WTC11 (cell line): ENCODE measurements at regions not wholly inside any gene's neighbourhood (a gene's known extent, or its start where the extent isn't known, plus 50 kb on each side); places are given as distances from the start of the nearest gene placed in this dataset.

Source experiments
- CREB1 ChIP-seq: sonication (generic); formaldehyde crosslinking; IDR thresholded peaks from 2 replicates; pipeline ENCODE4 v1.8.0; 2023; ENCODE audit warnings: mild to moderate bottlenecking, missing genetic modification reagents
- JAZF1 ChIP-seq: fragments of 250-450 bp; sonication (Bioruptor Pico); IDR thresholded peaks from 2 replicates; pipeline ENCODE4 v1.9.0; 2021; ENCODE audit warnings: moderate library complexity, mild to moderate bottlenecking, inconsistent platforms
- KAT7 ChIP-seq: sonication (generic); formaldehyde crosslinking; IDR thresholded peaks from 2 replicates; pipeline ENCODE4 v1.8.1; 2023; ENCODE audit warnings: missing genetic modification reagents, mild to moderate bottlenecking, borderline replicate concordance
- SOX15 ChIP-seq: fragments of 250-450 bp; sonication (Bioruptor Pico); IDR thresholded peaks from 2 replicates; pipeline ENCODE4 v1.9.0; 2021; ENCODE audit warnings: mild to moderate bottlenecking
- SP1 ChIP-seq: sonication (generic); formaldehyde crosslinking; conservative IDR thresholded peaks from 2 replicates; pipeline ENCODE4 v1.8.1; 2022; ENCODE audit warnings: missing genetic modification reagents
- ZBTB21 ChIP-seq: sonication (generic); formaldehyde crosslinking; IDR thresholded peaks from 2 replicates; pipeline ENCODE4 v1.8.1; 2023; ENCODE audit warnings: mild to moderate bottlenecking, missing genetic modification reagents, borderline replicate concordance
- TF ChIP-seq, protein P1 (sequence below): fragments of 200-600 bp; IDR thresholded peaks from 2 replicates; pipeline ENCODE4 v1.8.0; 2022; ENCODE audit warnings: antibody characterized with exemption
- TF ChIP-seq, protein P2 (sequence below): sonication (generic); formaldehyde crosslinking; IDR thresholded peaks from 2 replicates; pipeline ENCODE4 v1.8.1; 2023; ENCODE audit warnings: mild to moderate bottlenecking, missing genetic modification reagents, moderate library complexity
- TF ChIP-seq, protein P3 (sequence below): sonication (generic); formaldehyde crosslinking; IDR thresholded peaks from 2 replicates; pipeline ENCODE4 v1.8.0; 2022; ENCODE audit warnings: mild to moderate bottlenecking, missing genetic modification reagents
- TF ChIP-seq, protein P4 (sequence below): sonication (generic); formaldehyde crosslinking; IDR thresholded peaks from 2 replicates; pipeline ENCODE4 v1.8.0; 2022; ENCODE audit warnings: mild to moderate bottlenecking, missing genetic modification reagents
- TF ChIP-seq, protein P5 (sequence below): sonication (generic); formaldehyde crosslinking; IDR thresholded peaks from 2 replicates; pipeline ENCODE4 v1.8.0; 2022; ENCODE audit warnings: mild to moderate bottlenecking, missing genetic modification reagents
- TF ChIP-seq, protein P6 (sequence below): sonication (generic); formaldehyde crosslinking; IDR thresholded peaks from 2 replicates; pipeline ENCODE4 v1.8.0; 2022; ENCODE audit warnings: mild to moderate bottlenecking, missing genetic modification reagents

DNA sequence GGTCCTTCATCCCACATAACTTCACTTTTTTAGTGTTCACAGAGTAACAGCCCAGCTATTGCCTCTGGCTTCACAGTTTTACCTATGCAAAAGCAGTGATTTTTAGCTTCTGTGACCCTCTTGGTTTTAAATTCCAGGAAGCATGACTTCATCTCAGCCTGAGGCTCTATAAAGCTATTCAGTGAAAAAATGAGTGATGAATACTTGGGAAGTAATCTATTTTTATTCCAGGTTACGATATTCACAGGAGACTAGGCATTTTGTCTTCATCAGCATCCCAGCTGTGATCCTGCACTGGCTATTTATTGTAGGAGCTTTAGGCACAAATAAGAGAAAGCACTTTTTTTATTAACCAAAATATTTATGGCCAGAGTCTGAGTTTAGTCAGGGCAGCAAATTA is 164.8 kb downstream of the SNAPC1 start:
- TF ChIP-seq KAT7 (CRISPR knock-in tag) (no peak), SP1 (no peak), ZBTB21 (CRISPR knock-in tag) (no peak), JAZF1 (CRISPR knock-in tag) (no peak), SOX15 (CRISPR knock-in tag) (no peak), CREB1 (CRISPR knock-in tag) (no peak)
- TF ChIP-seq, protein P1, sequence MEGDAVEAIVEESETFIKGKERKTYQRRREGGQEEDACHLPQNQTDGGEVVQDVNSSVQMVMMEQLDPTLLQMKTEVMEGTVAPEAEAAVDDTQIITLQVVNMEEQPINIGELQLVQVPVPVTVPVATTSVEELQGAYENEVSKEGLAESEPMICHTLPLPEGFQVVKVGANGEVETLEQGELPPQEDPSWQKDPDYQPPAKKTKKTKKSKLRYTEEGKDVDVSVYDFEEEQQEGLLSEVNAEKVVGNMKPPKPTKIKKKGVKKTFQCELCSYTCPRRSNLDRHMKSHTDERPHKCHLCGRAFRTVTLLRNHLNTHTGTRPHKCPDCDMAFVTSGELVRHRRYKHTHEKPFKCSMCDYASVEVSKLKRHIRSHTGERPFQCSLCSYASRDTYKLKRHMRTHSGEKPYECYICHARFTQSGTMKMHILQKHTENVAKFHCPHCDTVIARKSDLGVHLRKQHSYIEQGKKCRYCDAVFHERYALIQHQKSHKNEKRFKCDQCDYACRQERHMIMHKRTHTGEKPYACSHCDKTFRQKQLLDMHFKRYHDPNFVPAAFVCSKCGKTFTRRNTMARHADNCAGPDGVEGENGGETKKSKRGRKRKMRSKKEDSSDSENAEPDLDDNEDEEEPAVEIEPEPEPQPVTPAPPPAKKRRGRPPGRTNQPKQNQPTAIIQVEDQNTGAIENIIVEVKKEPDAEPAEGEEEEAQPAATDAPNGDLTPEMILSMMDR = no peak
- TF ChIP-seq, protein P2, sequence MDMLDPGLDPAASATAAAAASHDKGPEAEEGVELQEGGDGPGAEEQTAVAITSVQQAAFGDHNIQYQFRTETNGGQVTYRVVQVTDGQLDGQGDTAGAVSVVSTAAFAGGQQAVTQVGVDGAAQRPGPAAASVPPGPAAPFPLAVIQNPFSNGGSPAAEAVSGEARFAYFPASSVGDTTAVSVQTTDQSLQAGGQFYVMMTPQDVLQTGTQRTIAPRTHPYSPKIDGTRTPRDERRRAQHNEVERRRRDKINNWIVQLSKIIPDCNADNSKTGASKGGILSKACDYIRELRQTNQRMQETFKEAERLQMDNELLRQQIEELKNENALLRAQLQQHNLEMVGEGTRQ = no peak
- TF ChIP-seq, protein P3, sequence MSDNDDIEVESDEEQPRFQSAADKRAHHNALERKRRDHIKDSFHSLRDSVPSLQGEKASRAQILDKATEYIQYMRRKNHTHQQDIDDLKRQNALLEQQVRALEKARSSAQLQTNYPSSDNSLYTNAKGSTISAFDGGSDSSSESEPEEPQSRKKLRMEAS = no peak
- TF ChIP-seq, protein P4, sequence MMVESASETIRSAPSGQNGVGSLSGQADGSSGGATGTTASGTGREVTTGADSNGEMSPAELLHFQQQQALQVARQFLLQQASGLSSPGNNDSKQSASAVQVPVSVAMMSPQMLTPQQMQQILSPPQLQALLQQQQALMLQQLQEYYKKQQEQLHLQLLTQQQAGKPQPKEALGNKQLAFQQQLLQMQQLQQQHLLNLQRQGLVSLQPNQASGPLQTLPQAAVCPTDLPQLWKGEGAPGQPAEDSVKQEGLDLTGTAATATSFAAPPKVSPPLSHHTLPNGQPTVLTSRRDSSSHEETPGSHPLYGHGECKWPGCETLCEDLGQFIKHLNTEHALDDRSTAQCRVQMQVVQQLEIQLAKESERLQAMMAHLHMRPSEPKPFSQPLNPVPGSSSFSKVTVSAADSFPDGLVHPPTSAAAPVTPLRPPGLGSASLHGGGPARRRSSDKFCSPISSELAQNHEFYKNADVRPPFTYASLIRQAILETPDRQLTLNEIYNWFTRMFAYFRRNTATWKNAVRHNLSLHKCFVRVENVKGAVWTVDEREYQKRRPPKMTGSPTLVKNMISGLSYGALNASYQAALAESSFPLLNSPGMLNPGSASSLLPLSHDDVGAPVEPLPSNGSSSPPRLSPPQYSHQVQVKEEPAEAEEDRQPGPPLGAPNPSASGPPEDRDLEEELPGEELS = no peak
- TF ChIP-seq, protein P5, sequence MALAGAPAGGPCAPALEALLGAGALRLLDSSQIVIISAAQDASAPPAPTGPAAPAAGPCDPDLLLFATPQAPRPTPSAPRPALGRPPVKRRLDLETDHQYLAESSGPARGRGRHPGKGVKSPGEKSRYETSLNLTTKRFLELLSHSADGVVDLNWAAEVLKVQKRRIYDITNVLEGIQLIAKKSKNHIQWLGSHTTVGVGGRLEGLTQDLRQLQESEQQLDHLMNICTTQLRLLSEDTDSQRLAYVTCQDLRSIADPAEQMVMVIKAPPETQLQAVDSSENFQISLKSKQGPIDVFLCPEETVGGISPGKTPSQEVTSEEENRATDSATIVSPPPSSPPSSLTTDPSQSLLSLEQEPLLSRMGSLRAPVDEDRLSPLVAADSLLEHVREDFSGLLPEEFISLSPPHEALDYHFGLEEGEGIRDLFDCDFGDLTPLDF = no peak
- TF ChIP-seq, protein P6, sequence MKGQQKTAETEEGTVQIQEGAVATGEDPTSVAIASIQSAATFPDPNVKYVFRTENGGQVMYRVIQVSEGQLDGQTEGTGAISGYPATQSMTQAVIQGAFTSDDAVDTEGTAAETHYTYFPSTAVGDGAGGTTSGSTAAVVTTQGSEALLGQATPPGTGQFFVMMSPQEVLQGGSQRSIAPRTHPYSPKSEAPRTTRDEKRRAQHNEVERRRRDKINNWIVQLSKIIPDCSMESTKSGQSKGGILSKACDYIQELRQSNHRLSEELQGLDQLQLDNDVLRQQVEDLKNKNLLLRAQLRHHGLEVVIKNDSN (CRISPR knock-in tag) = no peak
